A549 (cell line): ENCODE measurements at regions not wholly inside any gene's neighbourhood (a gene's known extent, or its start where the extent isn't known, plus 50 kb on each side); places are given as distances from the start of the nearest gene placed in this dataset.

Experiments used
- ATAC-seq, 2 experiments: fragments of 200-7000 bp in 1 of 2; fragments of >200 bp in 1 of 2; cut with Nextera tagmentation in 1 of 2; cut with Tn5 transposase in 1 of 2; 3 replicates each; pipeline versions ENCODE4 v1.8.0 to v1.9.1; 2018 to 2020; ENCODE audit warnings: mild to moderate bottlenecking in 1 of 2, moderate library complexity in 1 of 2
- CTCF ChIA-PET: fragments of 300-600 bp; sonication (Branson Sonifier 250); formaldehyde crosslinking; extraction: SDS; loops from one replicate; lab custom pipeline; 2021; ENCODE audit warnings: antibody characterized with exemption, inconsistent platforms; lab: Yijun Ruan, JAX
- POLR2A ChIA-PET: fragments of 350-600 bp; formaldehyde crosslinking; extraction: SDS; loops from one replicate; lab custom pipeline; 2021; ENCODE audit warnings: antibody characterized with exemption, inconsistent platforms; lab: Yijun Ruan, JAX
- DNase-seq, 2 experiments: peaks; one replicate each; pipeline versions ENCODE4 v3.0.0 to v3.0.0-alpha.2; 2011 to 2016; ENCODE audit warnings: low read depth in 1 of 2, low spot score in 1 of 2
- FAIRE-seq: peaks from 2 replicates; lab custom pipeline; 2011; peaks lifted over from hg19 to GRCh38; lab: Jason Lieb, UNC
- H3K27ac ChIP-seq, 2 experiments: fragments of >200 bp; sonication (Bioruptor Twin); formaldehyde crosslinking; 3 replicates each; pipeline ENCODE4 v1.5.1; 2016 to 2017
- H3K4me1 ChIP-seq: fragments of >200 bp; sonication (Bioruptor Twin); formaldehyde crosslinking; 3 replicates; pipeline ENCODE4 v1.6.1; 2016
- H3K4me2 ChIP-seq: fragments of >200 bp; sonication (Bioruptor Twin); formaldehyde crosslinking; 3 replicates; pipeline ENCODE4 v1.6.1; 2016
- H3K4me3 ChIP-seq: fragments of >200 bp; sonication (Bioruptor Twin); formaldehyde crosslinking; 3 replicates; pipeline ENCODE4 v1.5.1; 2016
- H3K9me3 ChIP-seq: fragments of >200 bp; sonication (Bioruptor Twin); formaldehyde crosslinking; 3 replicates; pipeline ENCODE4 v1.6.1; 2016
- ATOH8 ChIP-seq: fragments of 250-450 bp; sonication (Bioruptor Pico); IDR thresholded peaks from 2 replicates; pipeline ENCODE4 v1.5.0; 2020; ENCODE audit warnings: low read depth, mild to moderate bottlenecking, moderate library complexity
- BCL3 ChIP-seq: fragments of >200 bp; sonication (Bioruptor Twin); formaldehyde crosslinking; IDR thresholded peaks from 3 replicates; pipeline ENCODE4 v1.6.1; 2016
- CEBPB ChIP-seq, 2 experiments: fragments of >200 bp in 1 of 2; sonication (Bioruptor Twin) in 1 of 2; formaldehyde crosslinking in 1 of 2; IDR thresholded peaks; 2 replicates each; pipeline ENCODE4 v1.6.1; 2012 to 2016
- EP300 ChIP-seq, 2 experiments: fragments of >200 bp; sonication (Bioruptor Twin); formaldehyde crosslinking; IDR thresholded peaks; 2 replicates in 1 of 2; 3 replicates in 1 of 2; pipeline ENCODE4 v1.6.1; 2016 to 2017
- FOSL2 ChIP-seq, 2 experiments: fragments of 450-650 bp in 1 of 2; fragments of >200 bp in 1 of 2; sonication (Bioruptor Twin) in 1 of 2; formaldehyde crosslinking; IDR thresholded peaks; 2 replicates each; pipeline versions ENCODE4 v1.5.0 to v1.6.1; 2016 to 2020; ENCODE audit warnings: mild to moderate bottlenecking in 1 of 2, moderate library complexity in 1 of 2
- HDAC2 ChIP-seq: fragments of 200-600 bp; sonication (generic); IDR thresholded peaks from 2 replicates; pipeline ENCODE4 v1.6.1; 2016
- HEYL ChIP-seq: fragments of 250-450 bp; sonication (Bioruptor Pico); IDR thresholded peaks from 2 replicates; pipeline ENCODE4 v1.8.0; 2021; ENCODE audit warnings: mild to moderate bottlenecking, moderate library complexity
- HOXA7 ChIP-seq: fragments of 250-450 bp; sonication (Bioruptor Pico); IDR thresholded peaks from 2 replicates; pipeline ENCODE4 v1.5.0; 2020; ENCODE audit warnings: mild to moderate bottlenecking, moderate library complexity
- JUN ChIP-seq, 2 experiments: fragments of >200 bp; sonication (Bioruptor Twin); formaldehyde crosslinking; IDR thresholded peaks; 2 replicates in 1 of 2; 3 replicates in 1 of 2; pipeline ENCODE4 v1.6.1; 2016 to 2017
- POLR2A ChIP-seq: IDR thresholded peaks from 2 replicates; pipeline ENCODE4 v1.6.1; 2012; ENCODE audit warnings: mild to moderate bottlenecking, low read length
- POLR2AphosphoS2 ChIP-seq: conservative IDR thresholded peaks from 2 replicates; pipeline ENCODE4 v1.6.1; 2012; ENCODE audit warnings: low read length, improper control_type of control experiment, inconsistent platforms
- RNF2 ChIP-seq: fragments of 200-600 bp; sonication (generic); IDR thresholded peaks from 2 replicates; pipeline ENCODE4 v1.6.1; 2016; ENCODE audit warnings: low read depth, mild to moderate bottlenecking, antibody characterized with exemption, moderate library complexity, borderline replicate concordance
- SMC3 ChIP-seq: fragments of >200 bp; sonication (Bioruptor Twin); formaldehyde crosslinking; IDR thresholded peaks from 3 replicates; pipeline ENCODE4 v1.6.1; 2018; ENCODE audit warnings: inconsistent platforms
- TP53 ChIP-seq: fragments of 250-450 bp; sonication (Bioruptor Pico); IDR thresholded peaks from 2 replicates; pipeline ENCODE4 v1.5.0; 2021; ENCODE audit warnings: mild to moderate bottlenecking, moderate library complexity
- WGBS: methylation state at CpG from one replicate; pipeline ENCODE4 v1.1.6; 2017; ENCODE audit errors: missing lambda C conversion rate; 5-methylcytosine and 5-hydroxymethylcytosine counted together
- TF ChIP-seq, protein P1 (sequence below): IDR thresholded peaks from 2 replicates; pipeline ENCODE4 v1.6.1; 2012
- TF ChIP-seq, protein P2 (sequence below): IDR thresholded peaks from 2 replicates; pipeline ENCODE4 v1.6.1; 2012
- TF ChIP-seq, protein P3 (sequence below): IDR thresholded peaks from 2 replicates; pipeline ENCODE4 v1.6.1; 2012; ENCODE audit warnings: low read depth, borderline replicate concordance
- TF ChIP-seq, protein P4 (sequence below): fragments of 250-450 bp; sonication (Bioruptor Pico); IDR thresholded peaks from 2 replicates; pipeline ENCODE4 v1.5.0; 2021; ENCODE audit warnings: mild to moderate bottlenecking, moderate library complexity, borderline replicate concordance

GRCh38 chrX:43580621-43581020 lies 75.5 kb upstream of the MAOA start:
- CTCF ChIA-PET = no interaction called here
- no peaks in the 10 kb centered on the region for H3K4me1 ChIP-seq
- no peak overlapping the region for H3K27ac ChIP-seq
- WGBS = 61% methylated on average over 4 of the region's 4 CpGs
- no peak overlapping the region for H3K4me3 ChIP-seq
- H3K4me2 ChIP-seq = no peak overlapping the region
- ATAC-seq (no peak), DNase-seq (no peak), FAIRE-seq (no peak)
- POLR2A ChIA-PET = no interaction called here
- TF ChIP-seq HDAC2 = no peak
- no peak for TF ChIP-seq FOSL2 (IDR thresholded peaks at IDR 0.05)
- no peak for TF ChIP-seq FOSL2 (CRISPR knock-in tag; IDR thresholded peaks at IDR 0.05)
- H3K9me3 ChIP-seq = no peaks in the 10 kb centered on the region

- Histone ChIP-seq H3K27ac (no peak overlapping the region), H3K4me2 (no peak overlapping the region), H3K9me3 (no peaks in the 10 kb centered on the region), H3K4me3 (no peak overlapping the region), H3K4me1 (no peaks in the 10 kb centered on the region)
- DNase-seq = no peak
- ChIA-PET CTCF (interaction anchor here (1.0 kb wide), 1 partner anchor 170 kb away, joined by 3 read pairs; no protein-coding TSS in a partner anchor), POLR2A (no interaction called here)
- 44% methylated on average over 2 of the region's 2 CpGs for WGBS
- no peak for ATAC-seq
- no peak for FAIRE-seq
- TF ChIP-seq, protein P1, sequence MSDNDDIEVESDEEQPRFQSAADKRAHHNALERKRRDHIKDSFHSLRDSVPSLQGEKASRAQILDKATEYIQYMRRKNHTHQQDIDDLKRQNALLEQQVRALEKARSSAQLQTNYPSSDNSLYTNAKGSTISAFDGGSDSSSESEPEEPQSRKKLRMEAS = no peak
- TF ChIP-seq POLR2AphosphoS2 (no peak), HOXA7 (no peak), POLR2A (no peak), TP53 (CRISPR knock-in tag) (no peak), ATOH8 (CRISPR knock-in tag) (no peak), EP300 (IDR thresholded peaks at IDR 0.05) (no peak), CEBPB (IDR thresholded peaks at IDR 0.05) (no peak), JUN (IDR thresholded peaks at IDR 0.05) (no peak), HDAC2 (no peak), HEYL (no peak), BCL3 (no peak), RNF2 (no peak), SMC3 (no peak)
- TF ChIP-seq, protein P2, sequence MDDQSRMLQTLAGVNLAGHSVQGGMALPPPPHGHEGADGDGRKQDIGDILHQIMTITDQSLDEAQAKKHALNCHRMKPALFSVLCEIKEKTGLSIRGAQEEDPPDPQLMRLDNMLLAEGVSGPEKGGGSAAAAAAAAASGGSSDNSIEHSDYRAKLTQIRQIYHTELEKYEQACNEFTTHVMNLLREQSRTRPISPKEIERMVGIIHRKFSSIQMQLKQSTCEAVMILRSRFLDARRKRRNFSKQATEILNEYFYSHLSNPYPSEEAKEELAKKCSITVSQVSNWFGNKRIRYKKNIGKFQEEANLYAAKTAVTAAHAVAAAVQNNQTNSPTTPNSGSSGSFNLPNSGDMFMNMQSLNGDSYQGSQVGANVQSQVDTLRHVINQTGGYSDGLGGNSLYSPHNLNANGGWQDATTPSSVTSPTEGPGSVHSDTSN = no peak
- TF ChIP-seq, protein P3, sequence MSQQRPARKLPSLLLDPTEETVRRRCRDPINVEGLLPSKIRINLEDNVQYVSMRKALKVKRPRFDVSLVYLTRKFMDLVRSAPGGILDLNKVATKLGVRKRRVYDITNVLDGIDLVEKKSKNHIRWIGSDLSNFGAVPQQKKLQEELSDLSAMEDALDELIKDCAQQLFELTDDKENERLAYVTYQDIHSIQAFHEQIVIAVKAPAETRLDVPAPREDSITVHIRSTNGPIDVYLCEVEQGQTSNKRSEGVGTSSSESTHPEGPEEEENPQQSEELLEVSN = no peak
- TF ChIP-seq, protein P4, sequence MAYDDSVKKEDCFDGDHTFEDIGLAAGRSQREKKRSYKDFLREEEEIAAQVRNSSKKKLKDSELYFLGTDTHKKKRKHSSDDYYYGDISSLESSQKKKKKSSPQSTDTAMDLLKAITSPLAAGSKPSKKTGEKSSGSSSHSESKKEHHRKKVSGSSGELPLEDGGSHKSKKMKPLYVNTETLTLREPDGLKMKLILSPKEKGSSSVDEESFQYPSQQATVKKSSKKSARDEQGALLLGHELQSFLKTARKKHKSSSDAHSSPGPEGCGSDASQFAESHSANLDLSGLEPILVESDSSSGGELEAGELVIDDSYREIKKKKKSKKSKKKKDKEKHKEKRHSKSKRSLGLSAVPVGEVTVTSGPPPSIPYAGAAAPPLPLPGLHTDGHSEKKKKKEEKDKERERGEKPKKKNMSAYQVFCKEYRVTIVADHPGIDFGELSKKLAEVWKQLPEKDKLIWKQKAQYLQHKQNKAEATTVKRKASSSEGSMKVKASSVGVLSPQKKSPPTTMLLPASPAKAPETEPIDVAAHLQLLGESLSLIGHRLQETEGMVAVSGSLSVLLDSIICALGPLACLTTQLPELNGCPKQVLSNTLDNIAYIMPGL (CRISPR knock-in tag) = no peak
These were observed 74.9 kb upstream of the MAOA start for GRCh38 chrX:43581167-43581566.
